HG03520 (cell line): ENCODE measurements at regions not wholly inside any gene's neighbourhood (a gene's known extent, or its start where the extent isn't known, plus 50 kb on each side); places are given as distances from the start of the nearest gene placed in this dataset.
"Not testable (repeated sequence)": the region's sequence is repeated elsewhere in the genome, so short reads cannot be mapped to it uniquely, and the experiment has no call there.

Experiments
- ATAC-seq: cut with Tn5 transposase; IDR thresholded peaks from one replicate; pipeline ENCODE4 v1.9.1; 2021; ENCODE audit warnings: mild to moderate bottlenecking, moderate library complexity; ENCODE audit not compliant: unreplicated experiment

DNA sequence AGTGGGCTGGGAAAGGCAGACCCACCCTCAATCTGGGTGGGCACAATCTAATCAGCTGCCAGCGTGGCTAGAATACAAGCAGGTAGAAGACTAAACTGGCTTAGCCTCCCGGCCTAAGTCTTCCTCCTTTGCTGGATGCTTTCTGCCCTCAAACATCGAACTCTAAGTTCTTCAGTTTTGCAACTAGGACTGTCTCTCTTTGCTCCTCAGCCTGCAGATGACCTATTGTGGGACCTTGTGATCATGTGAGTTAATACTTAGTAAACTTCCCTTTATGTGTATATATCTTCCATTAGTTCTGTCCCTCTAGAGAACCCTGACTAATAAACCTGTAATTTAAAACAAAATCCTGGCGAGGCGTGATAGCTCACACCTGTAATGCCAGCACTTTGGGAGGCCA is 51.8 kb upstream of the SLC39A8 start:
- not testable (repeated sequence) for ATAC-seq

DNA sequence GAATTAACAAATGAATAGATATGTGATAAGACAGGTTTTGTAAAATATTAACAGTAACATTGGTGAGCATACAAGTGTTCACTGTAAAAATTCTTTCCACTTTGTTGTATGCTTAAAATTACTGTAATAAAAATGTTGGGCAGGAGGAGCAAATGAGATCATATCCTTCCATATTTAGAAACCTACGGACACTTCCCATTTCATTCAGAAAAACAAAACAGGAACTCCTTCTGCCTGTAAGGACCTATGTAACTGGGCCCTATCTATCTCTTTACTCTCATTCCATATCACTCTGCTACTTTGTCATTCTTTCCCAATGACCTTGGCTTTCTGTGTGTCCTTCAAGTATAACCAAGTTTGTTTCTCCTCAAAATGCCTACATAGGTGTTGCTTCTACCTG is 53.7 kb upstream of the SLC39A8 start:
- ATAC-seq, result no peak

DNA sequence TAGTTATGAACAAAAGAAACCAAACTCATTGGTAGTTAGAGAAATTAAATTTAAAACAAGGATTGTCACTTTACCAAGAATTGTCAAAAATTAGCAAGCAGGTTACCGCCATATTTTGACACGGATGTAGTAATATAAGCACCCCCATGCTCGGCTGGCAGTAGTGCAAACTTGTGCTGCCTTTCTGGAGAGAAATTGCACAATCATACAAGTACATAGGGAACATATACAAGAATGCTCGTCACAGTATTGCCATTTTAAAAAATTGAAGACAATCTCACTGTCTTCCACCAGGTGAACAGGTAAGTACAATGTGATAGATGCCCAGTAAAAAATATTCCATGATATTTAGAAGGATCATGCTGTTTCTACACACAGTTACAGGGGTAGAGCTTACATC is 55.6 kb upstream of the SLC39A8 start:
- no peak for ATAC-seq

DNA sequence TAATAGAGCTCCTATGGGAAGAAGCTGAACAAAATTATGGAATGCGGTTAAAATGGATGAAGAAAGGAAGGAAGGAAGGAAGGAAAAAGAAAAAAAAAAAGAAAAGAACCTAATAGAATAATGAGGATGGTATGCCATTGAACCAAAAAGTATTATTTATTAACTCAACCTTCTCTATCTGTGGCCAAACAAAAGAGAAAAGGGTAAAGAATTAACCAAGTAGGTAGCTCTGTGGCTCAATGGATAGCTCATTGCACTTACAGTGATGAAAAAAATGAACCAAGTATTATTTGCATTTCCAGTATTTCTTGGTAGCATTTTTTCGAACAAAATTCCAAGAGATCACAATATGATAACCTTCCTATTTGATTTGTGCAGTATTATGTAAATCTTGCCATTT is 56.9 kb upstream of the SLC39A8 start:
- ATAC-seq, result no peak

DNA sequence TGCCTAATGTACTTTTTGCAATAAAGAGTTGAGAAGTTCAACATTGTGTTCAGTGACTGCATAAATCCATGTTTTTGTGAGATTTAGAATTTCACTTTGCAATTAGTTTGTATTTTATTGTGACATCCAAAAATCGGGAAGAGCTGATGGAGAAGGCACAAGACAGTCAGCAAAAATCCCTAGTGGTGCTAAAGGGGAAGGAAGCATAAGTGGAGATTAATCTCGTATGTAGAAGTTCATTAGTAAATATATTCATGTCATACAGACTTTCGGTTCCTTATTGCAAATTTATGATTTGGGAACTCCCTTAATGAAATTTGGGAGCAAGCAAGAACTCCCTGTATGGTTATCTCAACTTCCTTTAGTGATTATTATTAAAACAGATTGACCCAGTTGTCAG is 57.8 kb upstream of the SLC39A8 start:
- ATAC-seq, result no peak

DNA sequence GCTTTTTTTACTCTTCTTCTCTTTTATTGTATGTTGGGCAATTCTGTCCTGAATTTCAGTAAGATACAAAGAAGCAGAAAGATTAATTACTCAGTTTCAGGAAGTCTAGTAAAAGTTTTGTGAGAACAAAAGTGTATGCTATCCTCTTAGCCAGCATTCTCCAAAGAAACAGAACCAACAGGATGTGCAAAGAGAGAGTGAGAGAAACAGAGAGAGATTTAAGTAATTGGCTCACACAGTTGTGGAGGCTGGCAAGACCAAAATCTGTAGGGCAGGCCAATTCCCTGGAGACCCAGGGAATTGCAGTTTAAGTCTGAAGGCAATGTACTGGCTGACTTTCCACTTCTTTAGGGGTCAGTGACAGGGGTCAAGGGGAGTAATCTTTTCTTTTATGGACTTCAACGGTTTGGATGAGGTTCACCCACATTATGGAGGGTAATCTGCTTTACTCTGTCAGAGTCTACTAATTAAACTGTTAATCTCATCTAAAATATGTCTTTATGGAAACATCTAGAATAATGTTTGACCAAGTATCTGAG is 59.2 kb upstream of the SLC39A8 start:
- ATAC-seq, result no peak

DNA sequence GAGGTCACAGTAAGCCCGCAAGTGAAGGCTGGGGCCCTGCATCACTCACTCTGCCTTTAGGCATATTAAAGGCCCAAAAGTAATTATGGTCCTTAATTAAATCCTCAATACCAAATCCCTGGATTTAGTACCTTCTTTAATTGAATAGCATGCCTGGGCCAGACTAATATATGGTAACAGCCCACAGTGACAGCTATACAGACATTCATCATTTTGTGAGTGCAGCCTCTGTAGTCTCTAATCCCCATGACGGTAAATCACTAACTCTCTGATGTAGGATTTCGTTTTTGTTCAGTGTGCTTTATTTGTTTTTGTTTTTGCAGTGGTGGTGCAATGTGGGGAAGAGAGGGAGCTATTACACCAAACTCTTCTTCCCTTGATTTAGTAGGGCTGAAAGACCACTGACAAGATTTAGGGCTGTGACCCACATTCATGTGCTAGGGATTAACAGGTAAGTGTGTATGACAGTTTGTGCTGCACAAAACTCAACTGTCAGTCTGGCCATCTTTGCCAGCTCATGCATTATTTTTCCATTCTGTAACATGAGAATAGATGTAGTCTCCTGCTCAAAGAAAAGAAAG is 60.6 kb upstream of the SLC39A8 start:
- no peak for ATAC-seq

DNA sequence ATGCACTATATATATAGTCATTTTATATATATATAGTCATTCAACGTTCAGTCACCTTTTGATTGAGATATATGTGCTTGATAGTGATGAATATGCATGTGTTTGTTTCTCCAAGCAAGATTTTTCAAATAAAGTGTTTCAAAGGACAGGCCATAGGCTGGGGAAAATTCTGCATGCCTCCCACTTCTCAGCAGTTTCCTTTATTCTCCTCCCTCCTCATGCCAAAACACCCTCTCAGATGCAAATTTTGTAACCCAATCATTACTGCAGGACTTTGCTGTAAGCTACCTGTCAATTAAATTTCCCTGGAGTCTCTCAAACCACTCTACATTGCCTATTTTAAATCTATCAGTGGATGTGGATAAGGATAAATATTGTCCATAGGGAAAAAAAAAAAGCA is 65.6 kb upstream of the SLC39A8 start:
- ATAC-seq, result not testable (repeated sequence)

DNA sequence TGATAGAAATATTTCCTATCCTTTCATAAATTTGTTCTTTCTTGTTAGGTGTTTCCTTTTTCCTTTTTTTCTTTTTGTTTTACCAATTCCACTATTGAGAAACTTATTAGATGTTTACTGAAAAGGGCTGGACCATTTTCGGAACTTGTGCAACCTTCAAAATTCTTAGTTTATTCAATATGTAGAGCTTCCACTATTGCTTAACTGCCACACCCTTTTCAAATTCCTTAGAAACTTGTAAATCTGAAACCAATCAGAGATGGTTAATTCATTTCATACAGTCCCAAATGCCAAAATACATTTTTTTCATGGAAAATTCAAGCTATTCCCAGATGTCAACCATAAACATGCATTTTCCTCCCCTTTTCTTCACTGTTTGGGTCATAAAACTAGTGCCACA is 66.1 kb upstream of the SLC39A8 start:
- ATAC-seq, result no peak

DNA sequence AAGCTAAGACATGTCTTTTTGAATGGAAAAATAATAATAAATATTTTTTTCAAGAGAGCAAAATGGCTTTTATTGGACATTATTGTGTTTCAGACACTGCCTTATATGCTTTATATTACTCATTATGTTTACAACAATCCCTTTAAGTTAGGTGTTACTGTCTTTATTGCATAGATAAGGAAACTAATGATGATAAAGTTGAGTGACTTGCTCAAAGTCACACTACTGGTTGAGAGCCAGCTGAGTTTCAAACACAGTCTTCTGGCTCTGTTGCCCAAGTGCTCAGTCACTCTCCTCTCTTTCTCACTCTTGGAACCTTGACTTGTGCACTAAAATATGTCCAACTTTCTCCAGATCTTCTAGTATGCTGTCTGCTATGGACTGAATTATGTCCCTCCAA is 71.5 kb upstream of the SLC39A8 start:
- no peak for ATAC-seq

DNA sequence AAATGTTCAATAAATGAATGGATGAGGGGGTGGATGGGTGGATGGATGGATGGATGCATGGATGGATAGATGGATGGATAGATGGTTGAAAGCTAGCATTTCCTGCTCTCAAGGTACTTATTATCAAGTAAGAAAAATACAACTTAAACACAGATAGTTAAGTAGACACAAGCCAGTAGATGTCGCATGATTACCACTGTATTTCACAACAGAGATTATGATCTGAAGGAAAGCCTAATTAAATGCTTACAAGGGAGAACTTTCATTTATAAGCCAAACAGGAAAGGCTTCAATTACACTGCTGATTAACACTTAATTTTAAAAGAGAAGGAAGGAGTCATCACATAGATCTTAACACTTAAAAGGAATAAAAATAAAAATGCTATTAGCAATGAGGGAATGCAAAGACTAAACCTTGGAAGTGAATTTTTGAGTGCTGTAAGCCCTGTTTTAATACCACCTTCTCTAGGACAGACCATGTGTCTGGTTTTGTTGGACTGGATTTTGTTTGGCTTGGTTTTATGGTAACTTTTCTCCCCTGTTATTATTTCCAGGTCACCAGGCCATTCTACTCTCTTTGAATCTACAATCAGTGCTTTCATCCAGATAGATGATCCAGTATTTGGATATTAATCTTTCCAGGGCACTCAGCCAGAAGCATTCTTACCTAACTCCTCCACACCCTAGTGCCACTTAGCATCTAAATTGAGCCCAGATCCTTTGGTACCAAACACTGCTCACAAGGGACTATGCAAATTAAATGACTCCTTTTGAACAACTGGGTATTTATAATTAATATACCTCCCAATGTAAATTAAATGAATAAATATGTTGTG is 75.5 kb upstream of the SLC39A8 start:
- no peak for ATAC-seq

DNA sequence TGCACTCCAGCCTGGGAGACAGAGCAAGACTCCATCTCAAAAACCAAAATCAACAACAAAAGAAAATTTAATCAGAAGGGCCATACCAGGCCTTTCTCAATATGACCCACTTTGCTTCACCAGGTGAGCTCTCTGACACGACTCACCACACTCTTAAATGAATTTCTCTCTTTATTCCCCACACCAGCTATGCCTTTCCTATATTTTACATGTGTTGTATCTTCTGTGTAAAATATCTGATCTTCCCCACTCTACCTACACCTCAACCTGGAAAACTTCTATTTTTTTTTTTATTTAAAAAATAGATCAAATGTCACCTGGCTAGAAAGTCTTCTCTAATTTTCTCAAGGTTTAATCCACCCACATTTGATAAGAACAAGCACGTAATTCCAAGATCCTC is 77.6 kb upstream of the SLC39A8 start:
- no peak for ATAC-seq

DNA sequence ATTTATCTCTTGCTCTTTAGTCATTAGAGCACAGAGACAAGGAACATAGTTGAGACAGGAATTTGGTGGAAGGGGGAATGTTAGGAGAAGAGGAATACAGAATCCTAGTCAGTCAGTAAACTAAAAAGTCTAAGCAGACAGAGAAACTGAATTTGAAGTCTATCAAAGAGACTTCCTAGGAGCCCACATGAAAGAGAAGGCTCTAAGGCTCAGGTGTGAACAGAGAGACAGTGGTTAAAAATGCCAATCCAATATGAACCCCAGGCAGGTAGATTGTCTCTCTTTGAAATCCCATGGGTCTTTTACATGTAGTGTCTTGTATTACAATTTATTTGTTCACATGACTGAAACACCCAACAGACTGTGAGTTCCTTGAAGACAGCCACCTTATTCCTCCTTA is 77.8 kb upstream of the NFKB1 start:
- no peak for ATAC-seq

DNA sequence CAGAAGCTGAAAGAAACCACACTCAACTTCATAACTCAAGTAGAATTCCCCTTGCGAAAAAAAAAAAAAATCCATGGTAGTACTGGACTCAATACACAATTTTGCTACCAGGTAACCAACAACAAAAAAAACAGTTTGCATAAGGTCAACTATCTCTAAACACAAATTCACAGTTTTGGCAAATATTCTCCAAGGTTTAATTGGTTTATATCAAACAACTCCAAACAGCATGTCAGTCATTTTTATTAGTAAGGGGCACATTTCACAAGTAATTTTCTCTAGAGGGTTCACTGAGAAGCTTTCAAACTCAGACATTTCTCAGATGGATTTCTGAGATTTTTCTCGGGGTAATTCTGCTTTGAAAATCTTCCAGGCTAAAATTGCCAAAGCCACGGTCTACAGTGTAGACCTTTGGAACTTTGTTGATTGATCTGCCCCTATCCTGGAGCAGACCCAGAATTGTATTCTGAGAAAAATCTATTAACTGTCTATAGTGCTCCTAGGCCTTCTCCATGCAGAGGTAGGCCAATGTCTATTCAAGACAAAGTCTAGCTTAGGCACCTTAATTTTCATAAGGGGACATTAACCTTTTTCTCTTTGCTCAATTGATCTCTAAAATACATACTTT is 73.7 kb upstream of the NFKB1 start:
- no peak for ATAC-seq

DNA sequence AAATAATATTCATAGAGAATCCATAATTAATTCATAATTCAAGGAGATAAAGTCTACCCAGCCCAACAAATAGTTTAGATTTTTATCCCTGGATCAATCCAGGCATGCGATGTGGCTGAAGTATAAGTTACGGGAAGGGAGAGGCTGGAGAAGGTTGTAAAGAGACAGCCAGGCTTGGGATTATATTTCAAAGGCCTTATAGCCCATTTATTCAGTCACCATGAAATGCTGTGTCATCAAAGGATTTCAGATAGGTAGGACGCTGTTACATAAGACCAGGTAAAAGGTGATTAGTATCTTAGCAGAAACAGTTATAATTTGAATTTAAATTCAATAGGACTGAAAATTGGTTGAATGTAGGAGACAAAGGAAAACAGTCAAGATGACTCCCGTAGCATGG is 73.0 kb upstream of the NFKB1 start:
- ATAC-seq, result no peak

DNA sequence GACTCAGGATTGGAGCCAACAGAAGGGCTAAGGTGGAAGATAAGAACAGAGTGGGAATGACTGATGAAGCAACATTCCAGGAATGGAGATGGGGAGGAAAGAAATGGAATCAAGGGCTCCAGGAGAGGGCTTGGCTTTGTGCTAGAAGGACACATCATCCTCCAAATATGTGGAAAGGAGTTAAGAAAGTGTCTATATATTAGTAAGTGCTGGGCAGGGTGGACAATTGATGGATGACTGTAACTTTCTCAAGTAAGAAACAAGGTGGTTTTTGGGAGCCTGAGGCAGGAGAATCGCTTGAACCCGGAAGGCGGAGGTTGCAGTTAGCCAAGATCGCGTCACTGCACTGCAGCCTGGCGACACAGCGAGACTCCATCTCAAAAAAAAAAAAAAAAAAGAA is 71.6 kb upstream of the NFKB1 start:
- ATAC-seq, result no peak

DNA sequence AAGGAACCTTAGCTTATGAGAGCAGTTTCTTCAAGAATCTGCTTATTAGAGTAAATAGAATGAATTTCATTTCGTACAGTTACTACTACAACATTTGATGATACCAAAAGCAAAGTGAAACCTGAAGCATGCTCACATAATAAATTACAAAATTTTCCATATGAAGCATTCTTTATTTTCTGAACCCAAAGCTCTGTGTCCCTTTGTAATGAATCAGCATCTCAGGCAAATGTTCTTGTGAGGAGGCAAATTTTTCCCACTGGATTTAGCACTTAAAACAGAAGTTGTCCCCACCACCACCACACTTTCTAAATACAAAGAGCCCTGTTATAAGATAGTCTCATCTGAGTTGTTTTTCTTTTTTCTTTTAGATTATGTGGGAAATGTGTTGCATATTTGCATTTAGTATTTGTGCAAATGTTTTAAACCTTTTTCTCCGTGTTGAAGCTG is 70.7 kb upstream of the NFKB1 start:
- no peak for ATAC-seq

DNA sequence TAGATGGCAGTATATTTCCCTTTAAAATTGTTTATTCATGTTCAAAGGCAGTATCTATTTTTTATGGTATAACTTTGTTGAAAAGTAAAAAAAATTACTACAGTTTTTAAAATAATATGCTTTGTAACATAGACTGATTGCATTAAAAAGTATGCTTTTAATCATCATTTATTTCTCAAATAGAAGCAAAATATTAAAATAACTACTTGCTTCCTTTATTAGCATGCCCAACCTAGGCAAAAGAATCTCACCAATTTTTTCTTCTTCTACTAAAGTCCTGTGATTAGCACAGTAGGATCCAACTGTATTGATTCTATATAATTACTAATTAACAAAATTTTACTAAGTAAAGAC is 69.6 kb upstream of the NFKB1 start:
- ATAC-seq, result no peak

DNA sequence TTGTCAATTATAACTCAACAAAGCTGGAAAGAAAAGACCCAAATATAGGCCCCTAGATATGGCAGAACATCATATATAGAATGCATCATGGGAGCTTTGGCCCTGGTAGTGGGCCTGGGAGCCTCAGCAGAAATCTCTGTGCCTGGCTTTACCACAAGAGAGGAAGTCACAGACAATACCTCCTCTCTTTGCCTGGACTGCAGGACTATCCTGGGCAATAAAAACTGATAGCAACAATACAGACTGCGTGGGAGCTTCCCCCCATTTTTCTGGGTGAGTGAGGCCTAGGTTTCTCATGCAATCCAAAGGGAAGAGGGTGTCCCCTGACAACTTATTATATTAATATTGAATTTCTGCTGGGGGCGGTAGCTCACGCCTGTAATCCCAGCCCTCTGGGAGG is 64.0 kb upstream of the NFKB1 start:
- ATAC-seq, result no peak

DNA sequence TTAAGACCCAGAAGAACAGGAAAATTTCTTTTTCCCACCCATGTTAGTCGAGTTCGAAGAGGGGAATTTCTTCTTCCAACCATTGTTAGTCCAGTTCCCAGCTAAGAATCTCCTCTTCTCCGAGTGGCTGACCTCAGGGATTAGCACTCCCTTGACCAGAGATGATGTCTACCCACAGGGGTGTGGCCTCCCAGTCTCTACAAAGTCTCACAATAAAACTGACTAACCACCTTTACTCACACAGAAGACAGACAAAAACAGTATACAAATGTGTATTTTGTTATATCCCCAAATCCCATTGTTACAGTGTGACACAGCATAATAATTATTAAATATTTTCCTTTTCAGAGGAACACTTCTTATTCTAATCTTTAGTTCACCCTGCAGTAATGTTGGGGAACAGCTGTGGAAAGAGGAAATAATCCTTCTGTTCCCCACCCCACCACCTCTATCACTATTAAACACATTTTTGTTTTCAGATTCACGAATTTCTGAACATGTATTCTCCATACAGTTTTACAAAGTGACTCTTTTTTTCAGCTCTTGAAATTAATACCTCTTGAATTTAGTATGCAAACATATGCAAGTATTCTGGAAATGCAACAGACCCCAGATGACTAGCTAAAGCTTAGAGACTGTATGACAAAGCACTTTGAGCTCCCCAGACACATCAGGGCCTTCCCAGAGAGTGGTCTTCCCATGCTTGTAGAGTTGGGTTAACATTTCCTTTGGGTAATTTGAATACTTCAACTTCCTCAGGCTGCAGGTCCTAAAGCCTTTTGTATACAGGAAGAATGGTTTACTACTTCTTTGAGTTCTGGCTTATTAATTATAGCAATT is 62.5 kb upstream of the NFKB1 start:
- no peak for ATAC-seq

DNA sequence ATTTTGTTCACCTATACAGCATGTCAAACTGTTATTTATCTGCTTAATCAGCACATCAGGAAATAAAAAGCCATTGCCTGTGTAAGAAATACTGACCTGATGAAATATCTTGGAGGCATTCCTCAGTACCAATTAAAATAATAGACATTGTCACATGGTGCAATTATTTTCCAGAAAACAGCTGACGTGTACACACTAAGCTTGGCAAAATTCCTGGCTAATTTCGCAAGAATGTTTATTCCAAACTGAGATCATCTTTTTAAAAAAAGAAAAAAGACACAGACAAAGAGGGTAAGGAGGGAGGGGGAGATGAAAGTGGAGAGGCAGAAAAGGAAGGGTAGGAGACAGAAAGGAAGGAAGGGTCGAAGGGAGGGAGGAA is 61.9 kb upstream of the NFKB1 start:
- ATAC-seq, result no peak
